HG03558 (cell line): ENCODE measurements at regions not wholly inside any gene's neighbourhood (a gene's known extent, or its start where the extent isn't known, plus 50 kb on each side); places are given as distances from the start of the nearest gene placed in this dataset.
"Not testable (repeated sequence)": the region's sequence is repeated elsewhere in the genome, so short reads cannot be mapped to it uniquely, and the experiment has no call there.

Experiments
- ATAC-seq: cut with Tn5 transposase; IDR thresholded peaks from one replicate; pipeline ENCODE4 v1.9.1; 2021; ENCODE audit warnings: moderate number of reproducible peaks; ENCODE audit not compliant: unreplicated experiment; ENCODE audit errors: extremely low read depth

DNA sequence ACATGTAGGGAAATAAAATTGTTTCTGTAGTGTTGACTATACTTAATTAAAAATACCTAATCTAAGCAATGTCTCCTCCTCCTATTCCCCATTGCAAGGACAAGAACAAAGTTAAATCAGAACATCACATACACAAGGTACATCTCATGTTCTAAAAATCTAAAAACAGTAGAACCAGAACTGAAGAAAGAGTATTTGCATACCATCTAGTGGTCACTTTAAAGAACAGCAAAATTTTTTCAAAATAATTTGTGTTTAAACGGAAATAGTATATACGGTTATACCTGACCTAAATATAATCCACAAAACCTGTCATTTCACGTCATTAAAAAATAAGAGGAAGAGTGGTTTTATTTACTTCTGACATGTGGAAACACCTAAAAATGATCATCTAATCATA, 294.3 kb upstream of the KCNH7 start:
- no peak for ATAC-seq

DNA sequence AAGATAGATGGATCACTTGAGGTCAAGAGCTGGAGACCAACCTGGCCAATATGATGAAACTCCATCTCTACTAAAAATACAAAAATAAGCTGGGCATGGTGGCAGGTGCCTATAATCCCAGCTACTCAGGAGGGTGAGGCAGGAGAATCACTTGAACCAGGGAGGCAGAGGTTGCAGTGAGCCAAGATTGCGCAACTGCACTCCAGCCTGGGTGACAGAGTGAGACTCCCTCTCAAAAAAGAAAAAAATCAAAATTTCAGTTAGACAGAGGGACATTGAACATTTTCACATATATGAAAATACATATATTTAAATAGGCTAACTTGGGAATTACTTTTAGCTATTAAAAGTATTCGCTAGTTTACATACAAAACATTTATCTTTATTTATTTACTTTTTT, 293.6 kb upstream of the KCNH7 start:
- ATAC-seq: not testable (repeated sequence)

DNA sequence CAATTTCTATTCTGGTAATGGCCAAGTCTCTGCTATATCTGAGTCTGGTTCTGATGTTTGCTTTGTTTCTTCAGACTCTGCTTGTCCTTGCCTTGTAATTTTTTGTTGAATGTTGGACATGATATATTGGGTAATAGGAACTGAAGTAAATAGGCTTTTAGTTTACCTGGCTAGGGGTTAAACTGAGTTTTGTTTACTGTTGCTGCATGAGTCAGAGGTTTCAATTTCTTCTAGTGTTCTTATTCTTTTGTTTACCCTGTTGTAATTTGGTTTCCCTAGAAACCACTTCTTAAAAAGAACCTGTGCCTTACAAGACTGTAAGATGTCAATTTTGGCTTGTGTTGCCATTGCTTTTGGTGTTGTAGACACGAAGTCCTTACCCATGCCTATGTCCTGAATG, 285.0 kb upstream of the KCNH7 start:
- no peak for ATAC-seq

DNA sequence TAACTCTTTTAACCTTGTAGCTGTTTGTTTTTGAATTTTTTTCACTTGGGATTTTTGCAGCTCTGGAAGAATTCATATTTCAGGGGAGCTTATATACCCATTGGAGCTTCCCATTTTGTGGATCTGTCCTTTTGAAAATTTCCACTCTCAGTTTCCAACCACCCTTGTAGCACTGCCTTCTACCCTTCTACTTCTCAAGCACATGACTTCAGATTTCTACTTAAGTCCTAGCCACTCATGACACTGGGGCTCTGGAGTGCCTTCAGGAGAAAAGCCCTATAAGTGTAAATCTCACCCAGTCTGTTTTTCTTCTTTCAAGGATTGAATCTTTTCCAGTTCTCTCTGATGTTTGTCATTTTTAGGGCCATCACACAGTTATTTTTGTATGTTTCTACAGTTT, 283.7 kb upstream of the KCNH7 start:
- ATAC-seq: no peak

DNA sequence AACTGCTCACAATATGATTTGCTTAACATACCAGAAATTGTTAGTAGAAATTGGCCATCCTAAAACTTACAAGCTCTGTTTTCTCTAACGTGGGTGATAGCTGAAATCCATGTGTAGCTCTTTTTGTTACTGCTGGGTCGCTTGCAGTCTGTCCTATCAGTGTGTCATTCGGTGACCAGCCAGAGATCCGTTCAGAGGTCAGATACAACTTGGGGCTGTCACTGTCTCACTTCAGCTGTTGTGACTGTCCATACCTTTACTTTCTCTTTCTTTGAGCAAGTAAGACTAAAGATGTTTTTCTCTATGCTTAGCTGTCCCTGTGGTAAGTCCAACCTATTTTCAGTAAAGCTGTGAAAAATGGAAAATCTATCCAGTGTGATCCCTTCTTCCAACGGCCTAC, 282.9 kb upstream of the KCNH7 start:
- ATAC-seq: no peak

DNA sequence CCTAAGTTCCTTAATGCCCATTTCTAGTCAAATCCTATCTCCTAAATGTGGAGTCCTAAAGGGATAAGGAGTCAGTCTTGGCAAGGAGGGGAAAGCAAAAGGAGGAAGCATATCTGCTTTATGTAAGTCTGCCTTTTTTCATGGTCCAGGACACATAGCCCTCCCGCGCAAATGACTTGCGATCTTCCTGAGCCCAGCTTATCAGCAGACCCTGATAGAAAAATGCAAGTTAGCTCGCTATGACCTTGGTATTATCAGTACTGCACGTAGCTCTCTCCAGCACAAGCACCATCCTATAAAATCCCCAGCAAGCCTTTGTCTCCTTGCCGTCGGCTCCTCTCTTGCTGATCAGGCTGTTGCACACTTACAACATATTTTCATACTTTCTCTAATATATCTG, 281.4 kb upstream of the KCNH7 start:
- no peak for ATAC-seq

DNA sequence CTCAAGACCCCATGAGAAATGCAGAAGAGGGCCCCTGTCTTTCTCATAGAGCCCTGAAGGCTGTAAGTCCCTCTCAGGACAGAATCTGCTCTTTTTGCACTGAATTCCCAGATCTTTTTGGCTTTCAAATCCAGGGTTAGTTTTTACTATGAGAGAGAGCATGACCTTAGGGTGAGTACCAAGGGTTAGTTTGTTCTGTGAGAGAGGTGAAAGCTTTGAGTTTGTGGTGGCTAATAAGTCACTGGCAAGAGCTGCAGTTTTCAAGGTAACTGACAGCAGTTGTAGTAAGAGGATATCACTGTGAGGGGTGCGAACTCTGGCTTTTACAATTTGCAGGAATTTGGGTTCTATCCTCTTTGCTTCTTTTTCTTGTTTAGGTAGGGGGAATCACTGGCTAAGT, 248.4 kb upstream of the KCNH7 start:
- no peak for ATAC-seq

DNA sequence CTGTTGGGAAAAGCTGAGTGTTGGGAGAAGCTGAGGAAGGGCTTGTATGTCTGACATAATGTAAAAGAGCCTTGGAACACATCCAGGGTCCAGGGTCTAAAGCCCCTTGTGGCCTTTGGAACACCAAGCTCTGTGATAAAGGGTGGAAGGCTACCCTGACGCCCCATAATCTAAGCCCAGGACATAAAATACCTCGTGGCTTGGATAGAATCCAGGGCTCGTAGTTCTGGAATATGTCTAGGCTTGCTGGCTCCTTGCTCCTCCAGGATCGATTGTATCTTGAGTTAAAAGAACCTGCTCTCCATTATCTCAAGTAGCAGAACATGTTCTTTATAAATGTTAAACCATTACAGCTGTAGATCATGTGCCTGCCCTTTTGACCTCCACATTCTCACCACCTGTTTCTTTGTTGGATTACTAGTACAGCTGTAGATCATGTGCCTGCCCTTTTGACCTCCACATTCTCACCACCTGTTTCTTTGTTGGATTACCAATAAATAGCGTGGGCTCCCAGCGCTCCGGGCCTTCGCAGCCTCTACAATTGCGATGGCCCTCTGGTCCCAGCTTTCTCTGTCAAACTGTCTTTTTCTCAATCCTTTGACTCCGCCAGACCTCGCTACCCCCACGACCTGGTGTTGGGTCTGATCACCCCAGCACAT, 246.9 kb upstream of the KCNH7 start:
- not testable (repeated sequence) for ATAC-seq

DNA sequence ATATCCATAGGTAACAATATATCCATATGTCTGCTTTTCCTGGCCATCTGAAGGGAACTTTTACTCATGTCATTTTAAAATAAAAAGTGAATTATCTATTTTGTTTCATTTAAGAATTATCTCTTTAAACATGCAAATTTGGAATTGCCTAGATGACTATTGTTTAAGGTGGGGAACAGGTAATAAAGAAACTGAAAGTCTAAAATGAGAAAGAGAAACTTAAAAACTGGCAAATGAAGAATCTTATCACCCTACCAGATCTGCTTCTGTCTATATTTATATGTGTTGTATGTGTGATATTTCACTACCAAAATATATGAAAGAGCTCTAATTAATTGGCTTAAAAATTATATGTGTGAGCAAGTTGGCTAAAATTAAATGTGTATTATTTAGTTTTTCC, 243.2 kb upstream of the KCNH7 start:
- no peak for ATAC-seq

DNA sequence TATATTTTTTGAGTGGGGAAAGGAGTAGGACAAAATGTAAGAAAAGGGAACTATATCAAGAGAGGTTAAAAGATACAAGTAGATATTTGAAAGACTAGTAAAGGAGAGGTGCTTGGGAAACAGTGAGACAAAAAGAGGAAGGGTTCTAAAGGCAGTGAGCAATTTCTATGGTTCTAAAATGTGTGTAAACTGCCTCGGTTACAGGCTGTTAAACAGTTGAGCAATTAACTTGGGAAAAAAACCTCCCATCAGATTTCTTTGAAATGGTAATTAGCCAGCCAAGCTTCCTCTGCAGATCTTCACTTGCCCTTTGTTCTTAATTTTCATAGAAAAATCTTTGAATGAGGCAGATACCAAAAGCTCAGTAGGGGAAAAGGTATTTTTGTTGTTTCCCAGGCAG, 238.7 kb upstream of the KCNH7 start:
- ATAC-seq: no peak

DNA sequence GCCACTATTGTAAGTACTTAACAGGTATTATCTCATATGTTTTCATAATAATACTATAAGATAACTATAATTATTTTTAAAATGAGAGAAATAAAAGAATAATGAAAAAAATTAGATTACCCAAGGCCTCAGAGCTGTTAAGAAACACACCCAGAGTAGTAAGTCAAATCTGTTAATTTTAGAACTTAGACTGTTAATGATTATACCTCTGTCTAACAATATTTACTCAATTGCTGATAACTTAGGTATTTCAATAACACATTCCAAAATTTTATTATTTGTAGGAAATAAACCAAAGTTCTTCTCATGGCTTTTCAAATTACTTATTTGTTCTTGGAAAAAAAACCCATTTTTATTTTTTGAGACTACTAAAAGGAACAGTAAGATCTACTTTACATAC, 227.5 kb upstream of the KCNH7 start:
- no peak for ATAC-seq

DNA sequence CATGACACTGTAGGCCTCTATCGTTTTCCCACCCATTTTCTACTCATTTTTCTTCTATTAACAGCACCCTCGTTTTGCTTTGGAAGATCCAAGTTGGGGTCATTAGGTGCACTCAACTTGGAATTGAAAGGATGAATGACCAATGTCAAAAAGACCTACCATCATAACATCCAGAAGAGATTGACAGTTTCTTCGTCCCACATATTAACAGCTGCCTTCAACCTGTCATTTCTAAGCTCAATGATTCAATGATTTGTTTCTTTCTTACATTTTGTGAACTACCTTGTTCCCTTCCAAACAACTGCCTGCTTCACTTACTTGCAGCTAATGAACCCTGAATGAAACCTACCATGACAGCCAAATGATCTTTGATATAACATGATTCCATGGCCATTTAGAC, 224.0 kb upstream of the KCNH7 start:
- no peak for ATAC-seq

DNA sequence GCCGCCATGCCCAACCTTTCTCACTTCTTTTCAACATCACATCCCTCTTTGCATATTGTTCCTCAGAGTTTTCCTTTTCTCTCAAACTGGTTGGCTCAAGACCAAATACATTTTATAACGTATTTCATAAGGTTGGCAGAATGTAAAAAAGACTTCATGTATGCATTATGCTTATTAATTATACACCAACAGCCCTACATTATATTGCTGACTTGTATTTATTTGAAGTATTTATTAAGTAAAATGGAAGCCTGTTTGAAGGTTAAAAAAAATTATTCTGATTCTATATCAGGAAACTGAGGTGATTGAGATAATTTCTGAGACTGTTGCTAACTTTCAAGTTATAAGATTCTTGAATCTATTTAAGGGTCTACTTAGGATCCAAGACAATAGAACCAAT, 208.0 kb upstream of the KCNH7 start:
- no peak for ATAC-seq

DNA sequence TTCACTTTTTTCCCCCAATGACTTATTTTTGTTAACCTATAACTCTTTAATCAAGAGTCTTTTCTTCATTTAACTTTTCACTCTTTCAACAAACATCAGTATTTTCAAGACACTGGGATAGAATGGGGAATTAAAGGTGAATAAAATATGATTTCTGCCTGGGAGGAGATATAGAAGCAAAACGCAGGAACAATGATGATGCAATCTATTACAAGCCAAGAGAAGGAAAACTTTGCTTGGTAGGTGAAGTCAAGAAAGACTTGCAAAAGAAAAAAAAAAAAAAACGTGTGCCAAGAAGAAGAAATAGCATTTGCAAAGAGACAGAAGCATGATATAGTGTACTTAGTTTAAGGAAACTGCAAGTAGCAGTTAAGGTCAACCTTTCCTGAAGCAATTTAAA, 207.3 kb upstream of the KCNH7 start:
- ATAC-seq: no peak

DNA sequence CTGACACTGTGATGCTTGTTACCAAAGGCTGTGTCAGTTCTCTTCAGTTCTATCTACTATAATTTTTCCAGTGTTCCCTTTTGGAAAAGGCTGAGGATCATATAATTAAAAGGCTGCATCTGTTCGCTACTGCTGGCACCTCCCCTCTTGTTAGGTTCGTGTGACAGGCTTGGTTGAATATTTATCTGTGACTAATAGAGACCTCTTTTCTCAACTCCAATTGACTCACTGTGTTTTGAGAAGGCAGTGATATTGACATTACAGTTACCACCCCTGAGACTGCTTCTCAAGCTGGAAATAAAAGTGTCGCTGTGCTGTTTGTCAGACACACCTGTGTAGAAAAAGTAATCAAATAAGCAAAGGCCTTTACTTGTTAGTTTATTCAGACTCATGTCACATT, 205.5 kb upstream of the KCNH7 start:
- ATAC-seq: no peak

DNA sequence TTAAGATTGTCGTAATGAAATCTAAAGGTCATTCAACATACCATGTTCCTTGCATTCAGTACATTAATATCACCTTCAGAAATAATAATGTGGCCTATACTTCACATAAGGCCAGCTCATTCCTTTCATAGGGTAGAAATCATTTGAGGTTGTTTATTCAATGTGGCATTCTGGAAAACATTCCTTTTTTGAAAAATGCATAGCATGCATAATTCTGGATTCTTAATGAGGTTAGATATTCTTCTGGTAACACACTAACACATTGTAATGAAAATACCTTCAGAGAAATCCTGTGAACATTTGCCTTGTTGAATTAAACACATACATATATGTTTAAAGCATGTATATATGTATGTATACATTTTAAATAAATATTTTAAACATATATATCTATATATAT, 204.6 kb upstream of the KCNH7 start:
- ATAC-seq: no peak

DNA sequence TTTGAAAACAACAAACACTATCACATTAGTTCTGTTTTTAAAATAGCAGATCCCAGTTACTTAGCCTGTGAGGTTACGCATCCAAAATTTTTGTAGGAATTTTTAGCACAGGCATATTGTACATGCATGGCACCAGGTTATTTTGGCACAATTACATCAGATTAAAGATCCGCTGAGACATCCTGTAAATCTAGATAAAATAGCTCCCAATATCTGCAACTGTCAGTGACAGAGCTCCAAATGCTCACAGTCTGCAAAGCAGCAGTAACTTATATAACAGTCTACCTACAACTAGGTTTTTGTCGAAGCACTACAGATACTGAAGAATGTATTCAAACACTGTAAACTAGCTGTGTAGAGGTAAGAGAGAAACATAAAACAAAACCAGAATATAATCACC, 200.7 kb upstream of the KCNH7 start:
- ATAC-seq: no peak

DNA sequence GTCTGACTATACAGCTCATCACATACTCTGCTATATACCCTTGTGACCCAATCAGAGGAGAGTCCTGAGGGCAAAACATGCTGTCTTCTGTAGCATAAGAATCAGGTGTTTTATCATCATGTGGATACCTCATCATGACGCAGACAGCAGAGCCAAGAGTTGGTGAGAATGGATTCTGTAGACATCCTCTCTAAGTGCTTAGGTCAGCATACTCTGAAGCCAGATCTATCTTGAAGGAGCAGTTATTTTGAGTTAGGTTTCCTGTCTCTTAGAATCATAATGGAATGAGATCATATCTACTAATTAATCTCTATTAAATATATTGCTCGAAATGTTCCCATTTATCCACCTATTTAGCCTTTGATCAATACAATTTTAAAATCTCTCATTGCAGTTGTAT, 190.2 kb upstream of the KCNH7 start:
- no peak for ATAC-seq

DNA sequence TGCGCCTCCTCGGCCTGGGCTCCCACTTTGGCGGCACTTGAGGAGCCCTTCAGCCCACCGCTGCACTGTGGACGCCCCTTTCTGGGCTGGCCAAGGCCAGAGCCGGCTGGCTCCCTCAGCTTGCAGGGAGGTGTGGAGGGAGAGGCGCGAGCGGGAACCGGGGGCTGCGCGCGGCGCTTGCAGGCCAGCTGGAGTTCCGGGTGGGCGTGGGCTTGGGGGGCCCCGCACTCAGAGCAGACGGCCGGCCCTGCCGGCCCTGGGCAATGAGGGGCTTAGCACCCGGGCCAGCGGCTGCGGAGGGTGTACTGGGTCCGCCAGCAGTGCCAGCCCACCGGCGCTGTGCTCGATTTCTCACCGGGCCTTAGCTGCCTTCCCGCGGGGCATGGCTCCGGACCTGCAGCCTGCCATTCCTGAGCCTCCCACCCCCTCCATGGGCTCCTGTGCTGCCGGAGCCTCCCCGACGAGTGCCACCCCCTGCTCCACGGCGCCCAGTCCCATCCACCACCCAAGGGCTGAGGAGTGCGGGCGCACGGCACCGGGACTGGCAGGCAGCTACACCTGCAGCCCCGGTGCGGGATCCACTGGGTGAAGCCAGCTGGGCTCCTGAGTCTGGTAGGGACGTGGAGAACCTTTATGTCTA, 187.7 kb upstream of the KCNH7 start:
- not testable (repeated sequence) for ATAC-seq

DNA sequence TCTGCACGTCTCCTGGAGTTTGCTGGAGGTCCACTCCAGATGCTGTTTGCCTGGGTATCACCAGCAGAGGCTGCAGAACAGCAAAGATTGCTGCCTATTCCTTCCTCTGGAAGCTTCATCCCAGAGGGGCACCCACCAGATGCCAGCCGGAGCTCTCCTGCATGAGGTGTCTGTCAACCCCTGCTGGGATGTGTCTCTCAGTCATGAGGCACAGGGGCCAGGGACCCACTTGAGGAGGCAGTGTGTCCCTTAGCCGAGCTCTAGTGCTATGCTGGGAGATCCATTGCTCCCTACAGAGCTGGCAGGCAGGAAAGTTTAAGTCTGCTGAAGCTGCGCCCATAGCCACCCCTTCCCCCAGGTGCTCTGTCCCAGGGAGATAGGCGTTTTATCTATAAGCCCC, 178.3 kb upstream of the KCNH7 start:
- ATAC-seq: not testable (repeated sequence)

DNA sequence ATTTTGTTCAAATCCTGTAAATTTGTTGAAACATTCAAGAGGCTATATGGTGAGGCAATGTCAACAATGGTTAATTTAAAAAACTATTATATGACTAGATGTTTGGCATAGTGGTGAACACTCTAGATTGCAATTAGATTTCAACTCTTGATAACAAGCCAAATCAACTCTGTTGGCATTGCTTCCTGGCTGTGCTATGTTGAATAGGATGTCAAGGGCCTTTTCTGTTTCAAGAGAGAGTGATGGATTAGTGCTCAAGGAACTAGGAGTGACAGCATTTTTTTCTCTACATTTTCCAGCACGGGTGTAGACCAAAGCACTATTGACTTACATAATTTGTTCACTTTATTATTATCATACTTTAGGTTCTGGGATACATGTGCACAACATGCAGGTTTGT, 172.4 kb upstream of the KCNH7 start:
- ATAC-seq: no peak

DNA sequence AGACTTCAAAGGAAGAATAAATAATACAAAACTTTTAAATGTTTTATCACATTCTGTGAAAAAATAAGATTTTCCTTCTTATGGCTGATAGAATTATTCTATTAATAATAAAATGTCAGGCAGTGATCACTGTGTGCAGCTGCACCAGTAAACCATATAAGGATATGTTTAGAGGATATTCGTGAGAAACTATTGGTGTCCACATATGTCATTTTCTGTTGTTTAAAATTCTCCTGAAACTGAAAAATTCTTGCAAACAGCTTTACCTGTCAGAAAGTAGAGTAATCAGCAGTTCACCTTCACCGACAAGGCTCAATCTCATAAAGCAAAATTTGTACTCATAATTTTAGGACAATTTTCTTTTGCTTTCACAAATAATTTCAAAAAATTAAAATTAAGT, 170.1 kb upstream of the KCNH7 start:
- ATAC-seq: no peak
